SIG-M5 treated with dmso at 0.1 percent for 504 hours (cell line): ENCODE measurements at regions not wholly inside any gene's neighbourhood (a gene's known extent, or its start where the extent isn't known, plus 50 kb on each side); places are given as distances from the start of the nearest gene placed in this dataset.
"Not testable (repeated sequence)": the region's sequence is repeated elsewhere in the genome, so short reads cannot be mapped to it uniquely, and the experiment has no call there.

Experiments
- DNase-seq: peaks from one replicate; lab custom pipeline; 2025; ENCODE audit not compliant: unreplicated experiment; lab: John Stamatoyannopoulos, UW

DNA sequence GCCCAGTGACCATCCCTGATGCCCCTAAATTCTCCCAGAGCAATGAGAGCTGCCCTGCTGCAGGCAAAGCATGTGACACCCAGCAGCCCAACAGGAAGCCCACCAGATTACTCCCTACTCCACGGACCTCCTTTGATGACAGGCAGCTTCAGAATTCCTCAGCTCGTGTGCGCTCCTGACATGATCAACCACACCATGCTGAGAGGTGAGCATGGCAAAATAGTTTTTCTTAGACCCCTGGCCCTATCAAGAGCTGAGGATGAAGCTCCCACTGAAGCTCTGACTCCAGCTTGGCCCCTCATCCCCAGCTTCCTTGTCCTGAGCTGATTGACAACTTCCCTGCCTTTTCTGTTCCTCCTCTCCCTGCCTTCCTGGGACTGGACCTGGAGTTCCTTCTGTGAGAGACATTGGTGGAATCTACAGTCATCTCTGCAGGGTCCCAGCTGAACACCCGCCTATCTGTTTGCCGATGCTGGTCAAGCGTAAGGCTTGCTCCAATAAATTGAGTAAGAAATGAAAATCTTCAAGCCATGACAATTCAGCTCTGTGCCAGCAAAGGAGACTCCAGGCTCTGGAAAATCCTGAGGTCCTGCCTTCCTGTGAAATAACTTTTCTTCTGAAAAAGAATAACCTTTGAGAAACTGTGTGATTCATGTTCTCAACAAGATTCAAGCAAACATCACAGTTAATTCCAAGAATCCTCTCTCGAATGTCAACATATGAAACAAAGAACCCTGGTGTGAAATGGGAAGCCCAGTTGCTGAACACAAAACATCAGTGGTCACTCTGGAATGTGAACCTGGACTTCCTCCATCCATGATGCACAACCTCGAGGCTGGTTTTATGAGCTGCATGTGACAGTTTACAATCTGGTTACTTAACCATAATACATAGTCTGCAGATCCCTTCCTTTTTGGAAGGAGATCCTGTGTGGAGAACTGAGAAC is 201.1 kb downstream of the SPP2 start:
- DNase-seq: no peak

DNA sequence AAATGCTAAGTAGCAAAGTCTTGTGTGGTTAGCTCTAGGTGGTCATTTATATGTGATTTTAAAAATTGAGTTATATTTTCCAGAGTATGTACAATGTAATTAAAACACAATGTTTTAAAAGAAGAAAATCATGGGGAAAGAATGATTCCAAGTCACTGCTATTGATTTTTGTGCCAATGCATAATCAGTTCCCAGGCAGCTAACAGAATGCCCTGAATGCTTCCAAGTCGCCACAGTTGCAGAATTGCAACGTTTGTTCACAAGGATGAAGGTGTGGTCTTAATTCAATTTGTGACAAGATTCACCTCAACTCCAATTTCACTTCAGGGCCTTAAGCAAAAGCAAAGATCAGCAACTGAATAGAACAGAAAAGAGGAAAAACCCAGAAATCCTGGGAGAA is 200.4 kb downstream of the SPP2 start:
- no peak for DNase-seq

DNA sequence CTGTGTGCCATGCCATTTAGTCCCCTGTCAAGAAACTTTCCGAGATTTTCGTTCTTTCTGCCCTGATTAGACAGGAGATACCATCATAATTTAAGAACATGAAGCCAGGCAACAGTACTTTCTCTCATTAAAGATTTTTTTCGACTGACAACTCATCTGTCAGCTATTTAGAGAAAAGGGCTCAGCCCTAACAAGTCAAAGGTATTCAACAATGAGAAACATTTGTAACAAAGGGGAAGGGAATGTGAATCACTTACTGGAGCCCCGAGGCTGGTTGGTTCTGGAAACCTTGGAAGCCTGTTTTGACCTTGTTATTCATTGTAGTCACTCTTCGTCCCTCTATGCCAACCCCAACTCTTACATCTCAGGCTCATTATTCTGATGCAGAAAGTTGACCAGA is 199.4 kb downstream of the SPP2 start:
- no peak for DNase-seq

DNA sequence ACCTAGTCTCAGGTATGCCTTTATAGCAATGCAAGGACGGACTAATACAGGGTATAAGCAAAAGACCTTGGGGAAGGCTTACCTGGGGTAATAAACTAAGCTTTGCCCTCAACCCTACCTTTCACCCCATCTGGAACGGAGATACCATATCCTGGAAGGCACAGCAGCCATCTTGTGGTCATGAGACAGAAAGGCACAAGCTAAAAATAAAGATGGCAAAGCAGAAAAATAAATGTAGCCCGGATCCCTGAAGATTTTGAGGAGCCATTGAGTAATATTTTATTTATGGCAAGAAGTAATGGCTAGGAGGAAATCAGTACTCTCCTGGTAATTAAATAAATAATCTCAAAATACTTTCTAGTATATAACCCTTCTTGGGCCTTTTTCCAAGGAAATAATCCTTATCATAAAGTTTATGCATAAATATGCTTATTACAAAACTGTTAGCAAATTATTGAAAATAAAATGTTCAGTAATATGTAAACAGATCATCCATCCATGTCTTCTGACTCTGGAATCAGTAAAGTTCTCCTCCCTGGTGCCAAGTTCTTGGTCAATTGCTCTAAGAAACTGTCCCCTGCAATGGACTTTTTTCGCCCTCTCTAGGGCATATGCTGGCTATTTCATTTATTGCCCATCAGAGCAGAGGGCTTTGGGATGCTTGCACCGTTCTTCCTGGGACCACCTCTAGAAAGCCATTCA is 198.7 kb downstream of the SPP2 start:
- DNase-seq: no peak

DNA sequence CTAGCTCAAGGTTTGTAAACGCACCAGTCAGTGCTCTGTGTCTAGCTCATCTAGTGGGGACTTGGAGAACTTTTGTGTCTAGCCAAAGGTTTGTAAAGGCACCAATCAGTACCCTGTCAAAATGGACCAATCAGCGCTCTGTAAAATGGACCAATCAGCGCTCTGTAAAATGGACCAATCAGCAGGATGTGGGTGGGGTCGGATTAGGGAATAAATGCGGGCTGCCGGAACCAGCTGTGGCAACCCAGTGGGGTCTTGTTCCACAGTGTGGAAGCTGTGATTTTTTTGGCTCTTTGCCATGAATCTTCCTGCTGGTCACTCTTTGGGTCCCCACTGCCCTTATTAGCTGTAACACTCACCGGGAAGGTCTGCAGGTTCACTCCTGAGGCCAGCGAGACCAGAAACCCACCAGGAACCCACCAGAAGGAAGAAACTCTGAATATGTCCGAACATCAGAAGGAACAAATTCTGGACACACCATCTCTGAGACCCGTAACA is 197.8 kb downstream of the SPP2 start:
- DNase-seq: not testable (repeated sequence)

DNA sequence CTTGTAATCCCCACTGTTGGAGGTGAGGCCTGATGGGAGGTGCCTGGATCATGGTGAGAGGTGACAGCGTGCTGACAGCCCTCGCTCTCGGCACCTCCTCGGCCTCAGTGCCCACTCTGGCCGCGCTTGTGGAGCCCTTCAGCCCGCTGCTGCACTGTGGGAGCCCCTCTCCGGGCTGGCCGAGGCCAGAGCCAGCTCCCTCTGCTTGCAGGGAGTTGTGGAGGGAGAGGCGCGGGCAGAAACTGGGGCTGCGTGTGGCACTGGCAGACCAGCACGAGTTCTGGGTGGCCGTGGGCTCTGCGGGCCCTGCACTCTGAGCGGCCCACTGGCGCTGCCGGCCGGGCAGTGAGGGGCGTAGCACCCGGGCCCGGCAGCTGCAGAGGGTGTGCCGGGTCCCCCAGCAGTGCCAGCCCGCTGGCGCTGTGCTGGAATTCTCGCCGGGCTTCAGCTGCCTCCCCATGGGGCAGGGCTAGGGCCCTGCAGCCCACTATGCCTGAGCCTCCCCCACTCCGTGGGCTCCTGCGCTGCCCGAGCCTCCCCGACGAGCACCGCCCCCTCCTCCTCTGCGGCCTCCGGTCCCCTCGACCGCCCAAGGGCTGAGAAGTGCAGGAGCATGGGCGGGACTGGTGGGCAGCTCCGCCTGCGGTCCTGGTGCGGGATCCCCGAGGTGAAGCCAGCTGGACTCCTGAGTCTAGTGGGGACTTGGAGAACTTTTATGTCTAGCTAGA is 197.1 kb downstream of the SPP2 start:
- DNase-seq: no peak

DNA sequence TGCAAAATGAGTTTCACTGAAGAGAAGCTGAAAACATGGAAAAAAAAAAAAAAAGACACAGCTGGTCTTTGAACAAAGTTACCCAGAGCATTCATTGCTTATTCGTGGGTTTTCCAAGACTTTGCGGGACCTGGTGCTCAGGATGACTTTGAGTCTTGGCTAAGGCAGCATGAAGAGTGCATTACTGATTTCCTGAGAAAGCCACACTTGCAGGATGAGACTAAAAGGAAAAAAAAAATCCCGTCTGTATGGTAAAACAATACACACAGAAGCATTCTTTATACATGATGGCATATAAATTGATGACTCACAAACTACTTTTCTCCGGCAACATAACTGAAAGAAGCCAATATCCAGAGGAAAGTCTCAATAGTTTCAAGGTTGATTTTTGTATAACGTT is 195.4 kb downstream of the SPP2 start:
- DNase-seq: no peak

DNA sequence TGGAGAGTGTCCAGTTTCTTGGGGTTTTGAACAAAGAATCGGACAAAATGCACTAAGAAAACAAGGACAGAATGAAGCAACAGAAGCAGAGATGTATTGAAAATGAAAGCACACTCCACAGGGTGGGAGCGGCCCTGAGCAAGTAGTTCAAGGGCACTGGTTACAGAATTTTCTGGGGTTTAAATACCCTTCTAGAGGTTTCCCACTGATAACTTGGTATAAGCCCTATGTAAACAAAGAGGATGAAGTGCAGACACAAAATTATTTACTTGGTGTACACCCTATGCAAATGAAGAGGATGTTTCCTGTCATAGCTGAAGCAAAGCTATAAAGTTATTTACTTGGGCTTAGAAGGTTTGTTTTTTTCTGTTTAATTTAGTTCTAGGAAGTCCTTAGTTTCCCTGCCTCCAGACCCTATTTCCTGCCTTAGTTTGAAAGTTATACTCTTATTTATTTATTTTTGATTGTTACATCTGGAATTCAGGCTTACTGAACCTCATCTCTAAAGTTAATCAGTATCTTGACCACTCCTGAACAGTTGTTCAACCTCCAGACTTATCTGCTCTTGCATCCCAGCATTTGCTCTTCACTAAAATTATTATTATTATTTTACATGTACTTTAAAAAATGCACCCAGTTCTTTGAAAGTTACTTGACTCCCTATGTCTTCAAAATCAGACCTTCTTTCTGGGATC is 193.5 kb downstream of the SPP2 start:
- no peak for DNase-seq

DNA sequence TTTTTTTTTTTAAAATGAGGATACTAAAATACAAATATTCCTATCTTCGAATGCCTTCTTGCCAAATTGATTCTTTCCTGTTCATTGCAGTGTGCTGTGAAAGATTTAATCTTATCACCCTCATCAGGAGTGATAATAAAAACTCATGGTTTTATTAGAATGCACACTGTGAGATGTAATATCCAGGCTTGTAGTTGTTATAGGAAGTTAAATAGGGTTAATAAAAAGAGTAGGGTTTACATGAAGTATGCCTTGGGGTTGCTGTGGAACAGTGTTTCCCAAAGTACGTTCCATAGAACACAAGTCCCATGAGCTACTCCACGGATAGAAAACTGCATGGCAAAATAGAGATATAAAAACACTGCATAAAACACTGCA is 191.9 kb downstream of the SPP2 start:
- no peak for DNase-seq

DNA sequence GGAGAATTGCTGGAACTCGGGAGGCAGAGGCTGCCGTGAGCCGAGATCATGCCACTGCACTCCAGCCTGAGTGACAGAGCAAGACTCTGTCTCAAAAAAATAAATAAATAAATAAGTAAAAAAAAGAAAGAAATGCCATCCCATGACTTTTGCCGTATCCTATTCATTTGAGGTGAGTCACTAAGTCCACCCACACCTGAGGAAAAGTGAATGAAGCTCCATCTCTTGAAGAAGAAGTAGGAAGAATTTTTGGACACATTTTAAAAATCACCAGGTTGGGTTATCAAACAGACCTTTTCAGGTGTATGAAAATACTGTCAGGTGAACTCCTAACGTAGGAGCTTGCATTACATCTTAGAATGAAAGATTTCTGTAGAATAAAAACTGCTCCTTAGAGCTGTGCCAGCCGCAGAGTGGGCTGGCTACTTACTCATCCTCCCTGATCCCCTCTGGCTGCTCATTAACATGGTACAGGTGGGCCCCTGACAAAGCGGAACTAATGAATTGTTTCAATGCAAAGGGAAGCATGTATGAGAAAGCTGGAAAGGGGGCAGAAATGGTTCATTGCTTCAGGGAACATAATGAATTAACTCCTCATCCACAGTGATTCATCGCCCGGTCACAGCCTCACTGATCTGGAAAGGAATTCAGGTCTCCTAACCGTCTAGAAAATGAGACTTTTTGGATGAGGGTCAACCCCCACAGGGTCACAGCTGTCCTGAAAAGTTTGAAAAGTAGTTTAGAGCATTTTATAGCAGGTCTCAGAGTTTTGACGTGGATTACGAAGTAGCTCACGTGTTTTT is 191.4 kb downstream of the SPP2 start:
- no peak for DNase-seq

DNA sequence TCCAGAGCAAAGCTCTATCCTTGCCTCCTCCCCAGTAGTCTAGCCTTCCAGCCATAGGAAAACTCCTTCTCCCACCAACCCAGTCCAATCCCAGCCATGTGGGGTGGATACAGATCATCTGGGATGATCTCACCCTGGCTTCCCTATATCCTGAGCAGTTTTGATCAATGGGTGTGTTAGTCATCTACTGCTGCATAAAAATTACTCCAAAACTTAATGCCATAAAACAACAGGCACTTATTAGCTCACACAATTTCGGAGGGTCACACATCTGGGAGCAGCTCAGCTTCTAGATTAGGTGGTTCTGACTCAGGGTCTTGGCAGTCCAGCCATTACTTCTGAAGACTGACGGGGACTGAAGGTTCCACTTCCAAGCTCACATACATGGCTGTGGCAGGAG is 190.4 kb downstream of the SPP2 start:
- DNase-seq: no peak

DNA sequence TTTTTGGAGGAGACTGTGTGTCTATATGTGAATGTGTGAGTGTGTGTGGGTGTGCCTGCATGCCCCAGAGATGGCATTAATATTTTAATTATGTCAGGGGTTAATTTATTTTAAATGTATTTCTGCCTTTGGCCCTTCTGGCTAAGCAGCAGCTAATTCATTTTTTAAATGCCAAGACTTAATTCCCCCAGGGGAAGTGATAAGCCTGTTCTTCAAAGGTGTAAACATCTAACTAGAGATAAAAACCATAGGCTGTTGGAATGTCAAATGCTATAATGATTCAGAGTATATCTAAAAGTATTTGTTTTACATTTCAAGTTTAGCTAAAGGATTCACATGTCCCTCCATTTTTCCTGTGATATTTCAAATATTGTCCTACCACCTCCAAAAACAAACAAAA is 184.7 kb downstream of the SPP2 start:
- no peak for DNase-seq

DNA sequence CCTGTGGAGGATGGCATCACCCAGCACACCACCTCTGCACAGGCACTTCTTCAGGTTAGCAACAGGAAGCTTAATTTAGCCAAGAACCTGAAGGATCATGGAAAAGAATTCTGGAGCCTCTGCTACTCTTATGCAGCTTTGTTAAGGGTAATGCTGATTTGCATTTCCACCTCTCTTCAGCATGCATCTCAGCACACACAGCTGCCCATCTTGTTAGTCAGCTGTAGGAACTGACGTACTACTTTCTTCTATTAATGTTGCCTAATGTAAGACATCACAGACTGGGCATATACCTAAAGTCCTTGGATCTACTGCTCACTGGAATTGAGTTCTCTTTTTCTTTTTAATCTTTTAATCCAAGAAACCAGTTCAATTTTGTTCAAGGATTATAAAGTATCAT is 181.0 kb downstream of the SPP2 start:
- no peak for DNase-seq

DNA sequence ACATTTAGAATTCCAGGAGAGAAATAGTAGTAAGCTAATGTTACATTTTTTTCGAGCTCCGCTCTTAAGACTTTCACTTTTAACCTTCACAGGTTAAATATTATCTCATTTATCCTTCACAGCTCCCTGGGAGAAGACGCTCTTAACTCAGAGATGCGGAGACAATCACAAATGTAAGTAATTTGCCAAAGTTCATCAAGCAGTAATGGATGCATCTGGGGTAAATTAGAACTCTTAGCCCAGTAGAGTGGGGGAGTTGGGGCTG is 168.5 kb downstream of the SPP2 start:
- DNase-seq: no peak

DNA sequence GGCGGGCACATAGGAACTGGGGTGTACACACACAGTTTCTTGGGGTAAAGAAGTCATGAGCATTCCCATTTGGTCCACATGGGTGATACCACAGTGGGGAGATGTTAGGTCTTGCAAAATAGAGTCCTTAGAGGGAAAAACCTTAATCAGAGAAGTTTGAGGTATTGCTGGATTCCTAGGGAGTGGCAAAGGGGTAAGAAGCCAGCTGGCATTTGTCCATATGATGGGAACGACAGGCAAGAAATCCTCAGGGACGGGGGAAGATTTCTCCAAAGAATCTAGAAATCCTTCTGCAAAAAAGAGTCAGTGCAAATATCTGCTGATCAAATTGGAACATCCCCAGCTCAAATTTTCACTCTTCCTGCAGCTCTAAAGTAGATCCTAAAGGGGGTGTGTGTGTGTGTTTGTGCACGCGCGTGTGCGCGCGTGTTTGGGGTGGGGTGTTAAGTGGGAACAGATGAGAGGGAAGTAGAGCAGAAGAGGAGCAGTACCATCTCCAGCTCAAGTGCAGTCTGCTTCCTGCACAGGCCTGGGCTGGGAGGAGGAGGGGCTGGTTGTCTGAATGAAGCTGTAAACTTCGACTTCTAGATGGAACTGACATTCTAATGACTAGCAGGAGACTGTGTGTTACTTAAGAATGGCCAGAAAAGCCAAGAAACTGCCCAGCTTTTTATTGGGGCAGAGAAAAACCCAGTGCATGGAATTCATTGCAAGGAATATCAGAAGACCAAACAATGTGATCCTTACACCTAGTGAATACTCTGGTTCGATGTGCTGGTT is 168.0 kb downstream of the SPP2 start:
- DNase-seq: no peak

DNA sequence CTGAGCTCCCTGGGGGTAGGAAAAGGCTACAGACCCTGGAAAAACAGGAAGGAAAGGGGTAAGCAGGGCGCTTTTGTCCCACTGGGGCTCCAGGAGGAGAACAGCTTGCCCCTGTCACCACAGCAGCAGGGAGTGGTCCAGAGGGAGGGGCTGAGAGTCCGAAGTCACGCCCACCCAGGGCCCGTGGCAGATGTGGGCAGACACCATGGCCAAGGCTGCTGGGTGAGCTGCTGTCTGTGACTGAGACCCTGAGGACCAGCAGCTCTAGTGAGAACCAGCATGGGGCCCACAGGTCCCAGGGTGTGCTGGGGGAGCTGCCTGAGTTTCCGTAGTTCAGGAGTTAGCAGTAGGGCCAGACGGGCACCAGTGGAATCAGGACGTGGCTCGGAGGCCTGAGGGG is 162.0 kb downstream of the SPP2 start:
- no peak for DNase-seq

DNA sequence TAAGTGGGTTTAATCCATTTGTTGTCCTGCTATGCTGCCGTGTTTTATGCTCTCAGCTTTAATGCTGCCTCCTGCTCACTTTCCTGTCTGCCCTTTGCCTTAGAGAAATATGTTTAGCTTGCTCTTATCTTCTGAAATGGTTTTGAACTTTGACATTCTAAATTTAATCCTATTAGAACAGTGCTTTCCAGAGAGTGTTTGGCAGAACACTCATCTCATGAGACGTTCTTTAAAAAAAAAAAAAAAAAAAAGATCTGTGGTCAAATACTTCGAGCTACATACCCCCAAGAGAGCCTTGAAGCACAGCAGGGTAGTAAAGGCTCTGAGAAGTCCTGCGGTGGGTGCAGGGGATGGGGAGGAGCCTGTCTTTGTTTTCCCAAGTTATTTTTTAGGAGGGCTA is 161.3 kb downstream of the SPP2 start:
- no peak for DNase-seq

DNA sequence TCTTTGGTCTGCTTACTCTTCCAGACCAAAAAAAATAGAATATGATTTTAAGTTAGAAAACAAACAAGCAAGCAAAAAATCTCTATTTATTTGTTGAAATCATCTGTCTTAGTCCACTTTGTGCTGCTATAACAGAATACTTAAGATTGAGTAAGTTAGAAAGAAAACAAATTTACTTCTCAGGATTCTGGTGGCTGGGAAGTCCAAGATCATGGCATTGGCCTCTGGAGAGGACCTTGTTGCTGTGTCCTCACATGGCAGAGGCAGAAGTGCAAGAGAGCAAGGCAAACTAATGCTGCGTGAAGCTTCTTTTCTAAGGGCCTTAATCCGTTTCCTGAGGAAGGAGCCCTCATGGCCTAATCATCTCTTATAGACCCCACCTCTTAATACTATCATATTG is 156.2 kb downstream of the SPP2 start:
- DNase-seq: no peak

DNA sequence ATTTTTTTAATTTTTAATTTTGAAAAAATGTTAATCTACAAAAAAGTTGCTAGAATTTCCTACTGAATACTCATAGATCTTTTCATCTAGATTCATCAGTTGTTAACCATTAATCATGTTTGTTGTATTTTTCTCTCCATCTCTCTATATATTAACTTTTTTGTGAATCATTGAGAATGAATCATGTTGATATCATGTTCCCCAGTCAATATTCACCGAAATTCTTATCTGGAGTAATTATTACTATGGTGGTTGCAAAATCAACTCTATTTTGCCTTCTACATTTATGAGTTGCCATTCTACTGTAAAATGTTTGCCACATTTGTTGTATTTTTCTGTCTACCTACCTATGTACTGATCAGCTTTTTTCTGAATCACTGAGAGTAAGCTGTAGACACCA is 154.0 kb downstream of the SPP2 start:
- no peak for DNase-seq
